ENCODE measurements at regions not wholly inside any gene's neighbourhood (a gene's known extent, or its start where the extent isn't known, plus 50 kb on each side); places are given as distances from the start of the nearest gene placed in this dataset.

GRCh38 chr16:85552980-85553435 lies 60.1 kb upstream of the GSE1 start:
- TF ChIP-seq CTCF (IDR thresholded peaks at IDR 0.05) (no peak), REST (IDR thresholded peaks at IDR 0.05; ENCODE audit: insufficient read depth in 1 of 2, low read depth in 2 of 2, low read length in 1 of 2) (no peak)
